Activated CD8-positive, alpha-beta T cell treated with anti-CD3 and anti-CD28 coated beads for 36 hours (primary cell): ENCODE measurements at regions not wholly inside any gene's neighbourhood (a gene's known extent, or its start where the extent isn't known, plus 50 kb on each side); places are given as distances from the start of the nearest gene placed in this dataset.

Source experiments
- ATAC-seq: fragments of 200-7000 bp; cut with Tn5 transposase; one replicate; pipeline ENCODE4 v1.10.0; 2021; ENCODE audit warnings: mild to moderate bottlenecking, moderate library complexity
- CTCF ChIA-PET: fragments of 350-600 bp; sonication (Branson Sonifier 250); formaldehyde crosslinking; loops from one replicate; lab custom pipeline; 2021; ENCODE audit warnings: antibody characterized with exemption; lab: Charles Lee
- POLR2A ChIA-PET: fragments of 350-600 bp; sonication (Branson Sonifier 250); formaldehyde crosslinking; loops from one replicate; lab custom pipeline; 2021; ENCODE audit warnings: antibody characterized with exemption; lab: Charles Lee
- DNase-seq: peaks from one replicate; pipeline ENCODE4 v3.0.0-alpha.2; 2020
- H3K27ac Mint-ChIP-seq: one replicate; pipeline ENCODE4 v1.8.0; 2021; ENCODE audit warnings: mild to moderate bottlenecking, mixed read lengths
- H3K27me3 Mint-ChIP-seq: one replicate; pipeline ENCODE4 v1.8.0; 2021; ENCODE audit warnings: mixed read lengths
- H3K36me3 Mint-ChIP-seq: one replicate; pipeline ENCODE4 v1.8.0; 2021; ENCODE audit warnings: low read depth, mixed read lengths
- H3K4me1 Mint-ChIP-seq: one replicate; pipeline ENCODE4 v1.8.0; 2021; ENCODE audit warnings: low read depth, mixed read lengths
- H3K4me3 Mint-ChIP-seq: one replicate; pipeline ENCODE4 v1.8.0; 2021; ENCODE audit warnings: mild to moderate bottlenecking, moderate library complexity, mixed read lengths
- H3K9me3 Mint-ChIP-seq: one replicate; pipeline ENCODE4 v1.8.0; 2021; ENCODE audit warnings: mixed read lengths
- CTCF ChIP-seq: fragments of 200-600 bp; IDR thresholded peaks from one replicate; pipeline ENCODE4 v1.8.0; 2022; ENCODE audit warnings: antibody characterized with exemption, mild to moderate bottlenecking
- intact Hi-C: fragments of 100-400 bp; cut with micrococcal nuclease; formaldehyde crosslinking; loops from one replicate; pipeline ENCODE4 v1.10.0; 2022

GRCh38 chr6:155787168-155787567, 331.5 kb upstream of the NOX3 start:
- ATAC-seq, result no peak
- ChIA-PET CTCF (no interaction called here), POLR2A (no interaction called here)
- TF ChIP-seq CTCF, result no peak
- H3K27ac Mint-ChIP-seq, result no peak overlapping the region
- H3K9me3 Mint-ChIP-seq, result no peaks in the 10 kb centered on the region
- H3K27me3 Mint-ChIP-seq, result no peaks in the 10 kb centered on the region
- no peaks in the 10 kb centered on the region for H3K36me3 Mint-ChIP-seq
- intact Hi-C loops, result no loop called here
- H3K4me1 Mint-ChIP-seq, result no peaks in the 10 kb centered on the region
- H3K4me3 Mint-ChIP-seq, result no peak overlapping the region
- DNase-seq, result no peak

GRCh38 chr6:155786528-155786927, 330.9 kb upstream of the NOX3 start:
- H3K27me3 Mint-ChIP-seq, result no peaks in the 10 kb centered on the region
- intact Hi-C loops, result no loop called here
- H3K4me1 Mint-ChIP-seq, result no peaks in the 10 kb centered on the region
- ChIA-PET POLR2A (no interaction called here), CTCF (no interaction called here)
- no peak overlapping the region for H3K4me3 Mint-ChIP-seq
- ATAC-seq, result no peak
- no peak for TF ChIP-seq CTCF
- H3K36me3 Mint-ChIP-seq, result no peaks in the 10 kb centered on the region
- no peak overlapping the region for H3K27ac Mint-ChIP-seq
- H3K9me3 Mint-ChIP-seq, result no peaks in the 10 kb centered on the region
- DNase-seq, result no peak

GRCh38 chr6:155782739-155783459, 327.3 kb upstream of the NOX3 start:
- Mint-ChIP-seq H3K27me3 (no peaks in the 10 kb centered on the region), H3K36me3 (no peaks in the 10 kb centered on the region), H3K4me3 (no peak overlapping the region), H3K27ac (no peak overlapping the region), H3K9me3 (no peaks in the 10 kb centered on the region), H3K4me1 (no peaks in the 10 kb centered on the region)
- ChIA-PET POLR2A (no interaction called here), CTCF (no interaction called here)
- no peak for TF ChIP-seq CTCF
- intact Hi-C loops, result no loop called here
- DNase-seq (no peak), ATAC-seq (no peak)

- TF ChIP-seq CTCF, result no peak
- Mint-ChIP-seq H3K27ac (no peak overlapping the region), H3K4me3 (no peak overlapping the region), H3K4me1 (no peaks in the 10 kb centered on the region), H3K36me3 (no peaks in the 10 kb centered on the region), H3K27me3 (no peaks in the 10 kb centered on the region), H3K9me3 (no peaks in the 10 kb centered on the region)
- no peak for ATAC-seq
- POLR2A ChIA-PET, result no interaction called here
- CTCF ChIA-PET, result no interaction called here
- no peak for DNase-seq
- intact Hi-C loops, result no loop called here
Observed at GRCh38 chr6:155782320-155782731, 326.7 kb upstream of the NOX3 start.

GRCh38 chr6:155779456-155779855, 323.8 kb upstream of the NOX3 start:
- intact Hi-C loops, result no loop called here
- peaks cover 1% of the 10 kb centered on the region for H3K27me3 Mint-ChIP-seq
- H3K36me3 Mint-ChIP-seq, result no peaks in the 10 kb centered on the region
- no peak for ATAC-seq
- TF ChIP-seq CTCF, result no peak
- H3K4me3 Mint-ChIP-seq, result no peak overlapping the region
- CTCF ChIA-PET, result no interaction called here
- no peak overlapping the region for H3K27ac Mint-ChIP-seq
- POLR2A ChIA-PET, result no interaction called here
- no peak for DNase-seq
- no peaks in the 10 kb centered on the region for H3K4me1 Mint-ChIP-seq
- no peaks in the 10 kb centered on the region for H3K9me3 Mint-ChIP-seq
